ENCODE measurements at regions not wholly inside any gene's neighbourhood (a gene's known extent, or its start where the extent isn't known, plus 50 kb on each side); places are given as distances from the start of the nearest gene placed in this dataset.

DNA sequence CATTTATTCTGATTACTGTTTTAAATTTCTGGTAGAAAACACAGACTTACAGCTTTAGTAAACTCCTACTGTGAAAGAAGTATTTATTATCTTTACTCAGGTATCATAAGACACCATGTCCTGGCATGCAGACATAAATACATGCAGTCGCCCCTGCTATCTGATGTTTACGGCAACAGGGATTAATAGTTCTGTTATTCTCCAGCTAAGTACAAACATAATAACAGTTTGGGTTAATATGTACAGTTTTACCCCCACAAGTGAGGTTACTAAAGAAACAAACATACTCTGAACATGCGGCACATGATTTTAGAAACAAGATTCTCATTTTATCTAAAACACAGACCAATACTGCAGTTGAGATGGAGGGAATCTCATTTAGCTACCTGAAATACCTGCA lies 170.8 kb downstream of the ABCA8 start:
- intact Hi-C loops (cut with DNase I), result no loop called here
- no peak for ATAC-seq (ENCODE audit: poor library complexity)
- DNase-seq, result no peak

GRCh38 chr17:68783861-68784260 lies 171.3 kb downstream of the ABCA8 start:
- no peak for DNase-seq
- peak; percentile 62 for ATAC-seq (ENCODE audit: poor library complexity)
- intact Hi-C loops (cut with DNase I), result no loop called here

DNA sequence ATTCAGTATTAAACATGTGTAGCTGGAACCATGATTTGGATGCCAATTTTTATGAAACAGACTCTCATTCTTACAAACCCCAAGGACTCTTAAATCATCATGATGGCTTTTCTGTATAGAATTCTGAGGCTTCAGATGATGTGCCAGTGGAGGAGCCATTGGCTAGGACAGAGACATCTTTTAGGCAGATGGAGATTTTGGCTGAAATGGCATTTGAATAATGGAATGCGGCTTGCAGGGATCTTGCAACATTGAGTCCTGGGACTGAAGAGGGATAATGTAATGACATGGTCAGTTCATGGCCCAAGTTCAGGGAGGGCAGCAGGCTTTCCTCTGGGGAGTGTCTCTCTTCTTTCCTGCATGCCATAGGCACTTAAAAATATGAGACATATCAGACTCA lies 172.4 kb downstream of the ABCA8 start:
- ATAC-seq (ENCODE audit: poor library complexity), result peak; percentile 73
- intact Hi-C loops (cut with DNase I), result no loop called here
- peak; percentile 43 for DNase-seq

- intact Hi-C loops (cut with DNase I), result no loop called here
- no peak for ATAC-seq (ENCODE audit: poor library complexity)
- DNase-seq, result no peak
Measured at GRCh38 chr17:68780596-68780995, 174.6 kb downstream of the ABCA8 start.

DNA sequence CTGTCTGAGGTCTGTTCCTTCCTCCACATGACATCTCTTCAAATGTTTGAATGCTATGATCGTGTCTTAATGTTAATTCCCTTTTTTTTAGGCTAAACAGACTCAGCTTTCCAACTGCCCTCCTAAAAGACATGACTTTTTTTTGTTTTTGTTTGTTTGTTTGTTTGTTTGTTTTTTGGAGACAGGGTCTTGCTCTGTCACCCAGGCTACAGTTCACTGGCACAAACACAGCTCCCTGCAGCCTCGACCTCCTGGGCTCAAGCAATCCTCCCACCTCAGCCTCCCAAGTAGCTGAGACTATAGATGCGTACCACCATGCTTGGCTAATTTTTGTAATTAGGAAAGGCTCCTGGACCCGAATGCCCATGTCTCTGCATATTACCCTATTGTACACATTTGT lies 176.5 kb downstream of the ABCA8 start:
- intact Hi-C loops (cut with DNase I), result loop anchor here (5.0 kb wide), 1 partner anchor 194 kb away; no protein-coding TSS in a partner anchor
- DNase-seq, result no peak
- ATAC-seq (ENCODE audit: poor library complexity), result no peak

GRCh38 chr17:68777856-68778694 lies 176.9 kb upstream of the FAM20A start:
- no peak for DNase-seq
- ATAC-seq (ENCODE audit: poor library complexity), result peak; percentile 71
- intact Hi-C loops (cut with DNase I), result loop anchor here (5.0 kb wide), 1 partner anchor 194 kb away; no protein-coding TSS in a partner anchor

GRCh38 chr17:68777243-68777855 lies 176.2 kb upstream of the FAM20A start:
- intact Hi-C loops (cut with DNase I), result loop anchor here (5.0 kb wide), 1 partner anchor 195 kb away; no protein-coding TSS in a partner anchor
- DNase-seq, result peak; percentile 58
- ATAC-seq (ENCODE audit: poor library complexity), result peak; percentile 77

DNA sequence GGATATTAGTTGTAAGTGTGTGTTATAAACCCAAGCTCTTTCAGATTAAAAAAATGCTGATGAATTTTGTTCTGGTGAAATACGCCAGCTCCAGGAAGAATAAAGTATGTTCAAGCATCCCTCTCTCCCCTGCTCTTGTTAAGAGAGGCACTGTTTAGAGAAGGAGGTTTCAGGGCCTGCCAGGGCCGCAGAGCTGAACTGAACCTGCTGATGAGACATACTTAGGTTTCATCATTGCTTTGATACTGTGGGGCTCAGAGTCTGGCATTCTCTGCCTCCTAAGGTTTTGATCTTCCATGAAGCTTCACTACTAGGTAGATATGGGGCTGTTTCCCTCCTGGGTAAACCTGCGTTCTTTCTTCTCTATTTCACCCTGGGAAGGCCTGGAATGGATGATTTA lies 175.3 kb upstream of the FAM20A start:
- intact Hi-C loops (cut with DNase I), result loop anchor here (5.0 kb wide), 1 partner anchor 196 kb away; no protein-coding TSS in a partner anchor
- no peak for DNase-seq
- ATAC-seq (ENCODE audit: poor library complexity), result no peak

DNA sequence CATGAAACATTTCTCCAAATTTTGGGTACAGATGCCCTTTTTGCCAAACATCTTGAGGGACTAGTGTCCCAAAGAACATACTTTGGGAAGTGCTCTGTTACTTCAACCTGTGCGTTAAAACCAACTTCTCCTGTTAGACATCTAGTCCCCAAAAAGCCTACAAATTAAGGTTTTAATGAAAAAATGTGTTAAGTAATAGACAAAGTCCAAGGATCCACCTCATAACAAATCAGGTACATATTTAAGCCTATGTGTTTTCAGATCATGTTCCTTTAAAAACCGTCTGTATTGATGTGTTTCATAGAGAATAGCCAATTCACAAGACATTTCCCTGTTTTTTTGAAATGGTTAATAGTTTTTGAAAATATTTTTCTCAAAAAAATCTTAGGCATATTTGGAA lies 174.8 kb upstream of the FAM20A start:
- intact Hi-C loops (cut with DNase I), result loop anchor here (5.0 kb wide), 1 partner anchor 196 kb away; no protein-coding TSS in a partner anchor
- ATAC-seq (ENCODE audit: poor library complexity) (no peak), DNase-seq (no peak)

GRCh38 chr17:68775318-68775717 lies 174.2 kb upstream of the FAM20A start:
- intact Hi-C loops (cut with DNase I), result loop anchor here (5.0 kb wide), 1 partner anchor 197 kb away; no protein-coding TSS in a partner anchor
- DNase-seq, result no peak
- peak; percentile 24 for ATAC-seq (ENCODE audit: poor library complexity)

DNA sequence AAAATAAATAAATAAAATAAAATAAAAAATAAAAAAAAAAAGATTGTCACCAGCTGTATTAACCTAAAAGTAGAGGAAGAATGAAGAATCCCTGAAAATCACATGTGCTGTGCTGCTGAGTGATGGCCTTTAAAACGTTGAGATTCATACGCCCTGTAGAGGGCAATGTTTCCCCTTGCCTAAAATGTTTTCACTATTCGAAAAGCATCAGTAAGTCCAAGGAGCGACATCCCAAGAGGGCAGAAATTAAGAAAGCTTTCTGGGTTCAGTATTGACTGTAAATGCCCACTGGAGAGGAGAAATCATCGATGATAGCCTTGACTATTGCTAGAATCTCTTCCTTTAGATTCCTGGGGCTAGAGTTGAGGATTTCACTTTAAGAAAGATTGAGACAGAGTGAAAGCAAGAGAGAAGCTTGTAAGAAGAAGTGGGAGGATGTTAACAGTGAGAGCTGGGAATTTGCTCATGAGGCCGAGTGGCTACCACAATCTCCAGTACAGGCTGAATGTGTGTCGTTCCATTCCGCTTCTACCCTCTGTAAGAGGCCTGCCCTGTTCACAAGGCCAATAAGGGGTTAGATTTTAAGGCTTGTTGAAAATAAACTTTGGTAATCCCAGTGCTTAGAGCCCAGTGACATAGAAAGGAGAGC lies 170.8 kb upstream of the FAM20A start:
- ATAC-seq (ENCODE audit: poor library complexity), result peak; percentile 87
- no peak for DNase-seq
- intact Hi-C loops (cut with DNase I), result loop anchor here (5.0 kb wide), 1 partner anchor 465 kb away; no protein-coding TSS in a partner anchor

GRCh38 chr17:68768804-68769203 lies 167.6 kb upstream of the FAM20A start:
- ATAC-seq (ENCODE audit: poor library complexity) (no peak), DNase-seq (no peak)
- intact Hi-C loops (cut with DNase I), result loop anchor here (10.0 kb wide), 1 partner anchor 234 kb away; no protein-coding TSS in a partner anchor

DNA sequence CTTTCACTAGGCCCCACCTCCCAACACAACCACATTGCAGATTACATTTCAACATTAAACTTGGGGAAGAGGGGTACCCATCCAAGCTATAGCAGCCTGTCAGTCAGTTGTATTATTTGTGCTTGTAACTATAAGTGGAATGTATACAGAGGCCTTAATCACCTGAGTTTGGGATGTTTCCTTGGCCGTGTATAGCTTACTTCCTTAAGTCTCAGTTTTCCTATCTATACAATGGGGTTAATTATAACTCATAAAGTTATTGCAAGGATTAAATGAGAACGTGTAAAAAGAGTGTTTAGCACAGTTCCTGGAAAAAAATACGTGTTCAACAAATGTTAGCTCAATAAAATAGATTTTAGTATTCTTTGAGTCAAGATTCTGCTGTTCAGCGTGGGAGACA lies 165.5 kb upstream of the FAM20A start:
- ATAC-seq (ENCODE audit: poor library complexity) (no peak), DNase-seq (no peak)
- intact Hi-C loops (cut with DNase I), result loop anchor here (10.0 kb wide), 1 partner anchor 232 kb away; no protein-coding TSS in a partner anchor

- intact Hi-C loops (cut with DNase I), result loop anchor here (10.0 kb wide), 1 partner anchor 229 kb away; no protein-coding TSS in a partner anchor
- ATAC-seq (ENCODE audit: poor library complexity) (no peak), DNase-seq (no peak)
Measured at GRCh38 chr17:68763562-68763961, 162.4 kb upstream of the FAM20A start.

DNA sequence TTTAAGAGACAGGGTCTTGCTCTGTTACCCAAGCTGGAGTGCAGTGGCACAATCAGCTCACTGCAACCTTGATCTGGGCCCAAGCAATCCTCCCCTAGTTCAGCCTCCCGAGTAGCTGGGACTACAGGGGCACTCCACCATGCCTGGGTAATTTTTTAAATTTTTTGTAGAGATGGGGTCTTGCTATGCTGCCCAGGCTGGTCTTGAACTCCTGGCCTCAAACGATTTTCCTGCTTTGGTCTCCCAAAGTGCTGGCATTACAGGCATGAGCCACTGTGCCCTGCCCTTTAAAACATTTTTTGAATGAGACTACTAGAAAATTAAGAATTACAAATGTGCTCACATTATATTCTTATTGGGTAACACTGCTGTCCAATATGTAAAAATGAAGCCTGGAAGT lies 161.7 kb upstream of the FAM20A start:
- no peak for DNase-seq
- intact Hi-C loops (cut with DNase I), result loop anchor here (10.0 kb wide), 1 partner anchor 228 kb away; no protein-coding TSS in a partner anchor
- ATAC-seq (ENCODE audit: poor library complexity), result no peak

GRCh38 chr17:68760141-68760475 lies 158.9 kb upstream of the FAM20A start:
- no peak for DNase-seq
- intact Hi-C loops (cut with DNase I), result loop anchor here (10.0 kb wide), 1 partner anchor 225 kb away; no protein-coding TSS in a partner anchor
- no peak for ATAC-seq (ENCODE audit: poor library complexity)

GRCh38 chr17:68759343-68760140 lies 158.4 kb upstream of the FAM20A start:
- DNase-seq (peak; percentile 92), ATAC-seq (ENCODE audit: poor library complexity) (peak; percentile 99)
- intact Hi-C loops (cut with DNase I), result loop anchor here (10.0 kb wide), 1 partner anchor 225 kb away; no protein-coding TSS in a partner anchor

GRCh38 chr17:68759002-68759342 lies 157.8 kb upstream of the FAM20A start:
- no peak for DNase-seq
- intact Hi-C loops (cut with DNase I), result no loop called here
- no peak for ATAC-seq (ENCODE audit: poor library complexity)

Measured in Right ventricle myocardium superior (tissue), 1 donor.